ENCODE measurements at regions not wholly inside any gene's neighbourhood (a gene's known extent, or its start where the extent isn't known, plus 50 kb on each side); places are given as distances from the start of the nearest gene placed in this dataset.

DNA sequence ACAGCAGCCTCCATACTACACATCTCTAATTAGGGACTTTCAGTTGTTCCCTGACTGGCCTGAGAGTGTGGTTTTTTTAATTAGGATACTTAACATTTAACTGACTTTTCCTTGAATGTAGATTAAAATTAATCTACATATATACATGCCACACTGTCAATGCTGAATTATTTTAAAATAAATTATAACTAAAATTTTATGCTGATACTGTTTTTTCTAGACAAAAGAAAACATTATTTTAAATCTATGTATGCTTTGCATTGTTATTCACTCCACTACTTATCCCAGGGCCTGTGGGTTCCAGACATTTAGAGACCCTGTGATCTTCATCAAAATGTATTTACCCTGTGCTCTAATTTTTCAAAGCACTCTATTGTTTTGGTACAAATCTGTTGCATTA lies 496.0 kb upstream of the MAP2 start:
- FAIRE-seq = no peak
- H3K27me3 ChIP-seq (ENCODE audit: control insufficient read depth, insufficient read depth, low read length) = no peaks in the 10 kb centered on the region

DNA sequence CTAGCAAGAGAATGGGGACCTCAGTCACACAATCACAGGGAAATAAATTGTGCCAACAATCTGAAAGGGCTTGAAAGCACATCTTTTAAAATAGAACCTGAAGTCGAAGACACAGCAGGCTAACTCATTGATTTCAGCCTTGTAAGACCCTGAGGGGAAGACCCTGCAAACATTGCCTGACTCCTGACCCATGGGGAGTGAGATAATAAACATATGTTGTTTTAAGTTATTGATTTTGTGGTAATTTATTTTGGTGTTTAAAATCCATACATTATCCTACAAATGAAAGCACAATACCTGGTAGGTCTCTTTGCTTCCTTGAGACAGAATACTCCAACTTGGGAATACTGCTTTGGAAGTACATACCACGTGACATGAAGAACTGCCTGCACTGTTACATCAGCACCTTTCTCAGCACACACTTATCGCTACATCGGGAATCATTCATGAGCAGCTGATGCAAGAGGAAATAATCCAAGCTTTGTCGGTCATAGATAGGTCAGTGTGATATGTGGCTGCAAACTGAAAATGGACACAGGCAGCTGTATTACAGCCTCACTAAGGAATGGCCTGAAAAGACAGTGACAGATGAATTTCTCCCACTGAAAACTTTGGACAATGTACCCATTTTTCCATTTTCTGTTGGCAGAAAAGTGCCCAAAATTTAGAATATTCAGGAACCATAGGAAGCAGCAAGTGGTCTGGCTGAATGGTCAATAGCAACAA lies 494.5 kb upstream of the MAP2 start:
- DNase-seq (ENCODE audit: low read depth) (no peak), FAIRE-seq (no peak)
- no peaks in the 10 kb centered on the region for H3K27me3 ChIP-seq (ENCODE audit: control insufficient read depth, insufficient read depth, low read length)
- H3K4me3 ChIP-seq (ENCODE audit: low read depth, low read length) = no peak overlapping the region
- TF ChIP-seq CTCF (IDR thresholded peaks at IDR 0.05; ENCODE audit: insufficient read depth, low read length, severe bottlenecking) = no peak
- no peaks in the 10 kb centered on the region for H3K36me3 ChIP-seq (ENCODE audit: control insufficient read depth, insufficient read depth, low read length)

More for the DNA sequence above, 496.0 kb upstream of the MAP2 start:
- DNase-seq (ENCODE audit: low read depth) = no peak
- no peaks in the 10 kb centered on the region for H3K36me3 ChIP-seq (ENCODE audit: control insufficient read depth, insufficient read depth, low read length)
- no peak for TF ChIP-seq CTCF (IDR thresholded peaks at IDR 0.05; ENCODE audit: insufficient read depth, low read length, severe bottlenecking)
- H3K4me3 ChIP-seq (ENCODE audit: low read depth, low read length) = no peak overlapping the region

- no peak for FAIRE-seq
- no peak for TF ChIP-seq CTCF (IDR thresholded peaks at IDR 0.05; ENCODE audit: insufficient read depth, low read length, severe bottlenecking)
These were observed 493.9 kb upstream of the MAP2 start for GRCh38 chr2:208929894-208930427.

DNA sequence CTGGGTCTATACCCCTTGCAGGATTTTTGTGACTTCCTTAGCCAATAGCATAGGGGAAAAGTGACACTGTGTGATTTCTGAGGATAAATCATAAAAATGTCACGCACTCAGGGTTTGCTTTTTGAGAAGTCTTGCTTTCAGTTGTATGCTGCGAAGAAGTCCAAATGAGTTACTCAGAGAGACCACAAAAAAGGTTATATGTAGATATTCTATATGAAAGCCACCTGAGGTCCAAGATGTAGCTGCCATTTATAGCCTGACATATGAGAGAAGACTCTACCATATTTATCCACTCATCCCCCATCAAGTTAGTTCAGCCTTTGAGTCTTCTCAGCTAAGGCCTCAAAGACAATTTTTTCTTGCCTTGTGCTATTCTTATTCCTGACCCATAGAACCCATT lies 488.3 kb upstream of the MAP2 start:
- FAIRE-seq = no peak

More at GRCh38 chr2:208929894-208930427, 493.9 kb upstream of the MAP2 start:
- DNase-seq (ENCODE audit: low read depth) = no peak
- no peaks in the 10 kb centered on the region for H3K27me3 ChIP-seq (ENCODE audit: control insufficient read depth, insufficient read depth, low read length)
- no peak overlapping the region for H3K4me3 ChIP-seq (ENCODE audit: low read depth, low read length)
- no peaks in the 10 kb centered on the region for H3K36me3 ChIP-seq (ENCODE audit: control insufficient read depth, insufficient read depth, low read length)

GRCh38 chr2:208937521-208937920 lies 486.3 kb upstream of the MAP2 start:
- no peak for DNase-seq (ENCODE audit: low read depth)
- H3K36me3 ChIP-seq (ENCODE audit: control insufficient read depth, insufficient read depth, low read length) = no peaks in the 10 kb centered on the region
- FAIRE-seq = no peak
- no peaks in the 10 kb centered on the region for H3K27me3 ChIP-seq (ENCODE audit: control insufficient read depth, insufficient read depth, low read length)
- no peak overlapping the region for H3K4me3 ChIP-seq (ENCODE audit: low read depth, low read length)
- no peak for TF ChIP-seq CTCF (IDR thresholded peaks at IDR 0.05; ENCODE audit: insufficient read depth, low read length, severe bottlenecking)

More for the DNA sequence above, 488.3 kb upstream of the MAP2 start:
- Histone ChIP-seq H3K27me3 (ENCODE audit: control insufficient read depth, insufficient read depth, low read length) (no peaks in the 10 kb centered on the region), H3K36me3 (ENCODE audit: control insufficient read depth, insufficient read depth, low read length) (no peaks in the 10 kb centered on the region), H3K4me3 (ENCODE audit: low read depth, low read length) (no peak overlapping the region)
- DNase-seq (ENCODE audit: low read depth) = no peak
- TF ChIP-seq CTCF (IDR thresholded peaks at IDR 0.05; ENCODE audit: insufficient read depth, low read length, severe bottlenecking) = no peak
